ENCODE measurements at regions not wholly inside any gene's neighbourhood (a gene's known extent, or its start where the extent isn't known, plus 50 kb on each side); places are given as distances from the start of the nearest gene placed in this dataset.

GRCh38 chr13:58474581-58474980 is 843.0 kb downstream of the PCDH17 start:
- intact Hi-C loops (cut with DNase I), result no loop called here
- no peaks in the 10 kb centered on the region for H3K27me3 ChIP-seq
- no peaks in the 10 kb centered on the region for H3K9me3 ChIP-seq
- no peak for DNase-seq
- H3K4me1 ChIP-seq, result no peaks in the 10 kb centered on the region
- no peak overlapping the region for H3K4me3 ChIP-seq
- TF ChIP-seq CTCF (IDR thresholded peaks at IDR 0.05), result no peak
- TF ChIP-seq POLR2A (IDR thresholded peaks at IDR 0.05), result no peak
- ATAC-seq, result no peak
- no peak overlapping the region for H3K27ac ChIP-seq
- no peaks in the 10 kb centered on the region for H3K36me3 ChIP-seq

DNA sequence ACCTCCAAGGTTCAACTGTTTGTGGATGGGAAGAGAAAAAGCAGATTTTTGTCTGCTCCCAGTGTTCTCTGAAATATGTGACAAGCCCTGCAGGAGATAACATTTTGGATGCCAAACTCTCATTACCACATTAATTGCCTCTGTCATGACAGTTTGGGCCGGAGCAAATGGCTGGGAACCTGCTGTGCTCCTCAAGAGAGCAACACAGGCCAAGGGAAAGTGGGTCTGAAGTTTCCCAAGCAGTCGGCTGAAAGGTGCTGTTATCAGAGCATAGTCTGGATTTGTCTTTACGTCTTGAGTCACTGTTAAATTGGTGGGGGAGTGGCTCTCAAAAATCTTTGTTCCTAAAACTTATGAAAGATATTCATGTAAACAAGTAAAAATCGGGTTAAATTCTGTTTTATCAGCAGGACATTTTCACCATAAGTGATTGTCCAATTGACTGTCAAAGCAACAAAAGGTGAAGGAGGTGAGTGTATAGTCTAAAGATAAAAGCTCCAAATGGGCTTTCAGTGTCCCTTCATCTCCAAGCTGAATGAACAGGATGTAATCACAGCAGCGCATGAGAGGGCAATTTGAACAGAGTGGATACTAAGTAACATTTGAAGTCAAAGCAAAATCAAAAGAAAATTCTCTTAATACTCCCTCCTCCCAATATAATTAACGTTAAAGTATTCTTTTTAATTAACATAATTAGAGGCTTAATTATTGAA is 844.8 kb downstream of the PCDH17 start:
- H3K27me3 ChIP-seq, result no peaks in the 10 kb centered on the region
- H3K9me3 ChIP-seq, result no peaks in the 10 kb centered on the region
- intact Hi-C loops (cut with DNase I), result no loop called here
- H3K4me1 ChIP-seq, result no peaks in the 10 kb centered on the region
- no peak overlapping the region for H3K27ac ChIP-seq
- H3K4me3 ChIP-seq, result no peak overlapping the region
- TF ChIP-seq POLR2A (IDR thresholded peaks at IDR 0.05) (no peak), CTCF (IDR thresholded peaks at IDR 0.05) (no peak)
- H3K36me3 ChIP-seq, result no peaks in the 10 kb centered on the region
- ATAC-seq (no peak), DNase-seq (no peak)
- WGBS, 4 donors, result 61 to 65% (median 63%) methylated on average over 6 of the region's 6 CpGs

DNA sequence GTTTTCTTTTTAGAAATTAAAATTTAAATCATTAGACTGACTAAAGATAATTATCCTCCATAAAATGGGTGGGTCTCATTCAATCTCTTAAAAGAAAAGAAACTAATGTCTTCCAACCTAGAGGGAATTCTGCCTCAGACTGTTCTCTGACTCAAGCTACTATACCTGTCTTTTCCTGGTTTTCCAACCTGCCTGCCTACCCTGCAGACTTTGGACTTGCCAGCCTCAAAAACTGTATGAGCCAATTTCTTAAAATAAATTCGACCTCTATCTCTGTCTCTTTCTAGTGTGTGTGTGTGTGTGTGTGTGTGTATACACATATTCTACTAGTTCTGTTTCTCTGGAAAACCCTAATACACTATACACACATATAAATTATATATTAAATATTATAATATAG is 847.3 kb downstream of the PCDH17 start:
- intact Hi-C loops (cut with DNase I), result no loop called here
- Histone ChIP-seq H3K27ac (no peak overlapping the region), H3K36me3 (no peaks in the 10 kb centered on the region), H3K4me1 (no peaks in the 10 kb centered on the region), H3K9me3 (no peaks in the 10 kb centered on the region), H3K27me3 (no peaks in the 10 kb centered on the region), H3K4me3 (no peak overlapping the region)
- DNase-seq (no peak), ATAC-seq (no peak)
- TF ChIP-seq CTCF (IDR thresholded peaks at IDR 0.05) (no peak), POLR2A (IDR thresholded peaks at IDR 0.05) (no peak)
- WGBS, 4 donors, result 27 to 39% (median 33%) methylated on average over 1 of the region's 1 CpG

DNA sequence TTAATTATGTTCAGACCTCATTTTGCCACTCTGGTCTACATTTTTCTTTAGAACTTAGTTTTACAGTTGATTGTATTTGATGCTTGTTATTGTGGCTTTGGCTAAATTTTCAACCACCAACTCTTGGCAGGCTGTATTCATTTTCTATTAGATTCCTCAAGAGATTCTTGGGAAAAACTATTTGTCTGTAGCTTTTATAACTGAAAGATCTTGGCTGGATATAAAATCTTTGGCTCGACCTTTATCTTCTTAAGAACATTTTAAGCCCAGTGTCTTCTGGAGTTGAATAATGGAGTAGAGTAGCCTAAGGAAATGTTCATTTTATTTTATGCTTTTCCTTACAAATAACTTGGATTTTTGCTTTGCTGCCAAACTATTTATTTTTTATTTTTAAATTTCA is 848.5 kb downstream of the PCDH17 start:
- DNase-seq (no peak), ATAC-seq (no peak)
- no peaks in the 10 kb centered on the region for H3K36me3 ChIP-seq
- H3K27ac ChIP-seq, result no peak overlapping the region
- H3K9me3 ChIP-seq, result no peaks in the 10 kb centered on the region
- intact Hi-C loops (cut with DNase I), result no loop called here
- WGBS, 4 donors, result 69 to 76% (median 70%) methylated on average over 1 of the region's 1 CpG
- H3K4me3 ChIP-seq, result no peak overlapping the region
- no peaks in the 10 kb centered on the region for H3K4me1 ChIP-seq
- no peak for TF ChIP-seq CTCF (IDR thresholded peaks at IDR 0.05)
- TF ChIP-seq POLR2A (IDR thresholded peaks at IDR 0.05), result no peak
- H3K27me3 ChIP-seq, result no peaks in the 10 kb centered on the region

Measured in heart left ventricle (tissue), 16 donors.